ENCODE measurements at regions not wholly inside any gene's neighbourhood (a gene's known extent, or its start where the extent isn't known, plus 50 kb on each side); places are given as distances from the start of the nearest gene placed in this dataset.
A peak's percentile ranks its signal among the peaks of the same experiment; 100 is the strongest.

GRCh38 chr5:82349652-82350051 lies 71.5 kb upstream of the RPS23 start:
- DNase-seq: peak; percentile 41

- DNase-seq: peak; percentile 35
Measured at GRCh38 chr5:82348784-82349425, 70.8 kb upstream of the RPS23 start.

GRCh38 chr5:82347201-82347865 lies 69.2 kb upstream of the RPS23 start:
- peak; percentile 89 for DNase-seq

- no peak for DNase-seq
Measured at GRCh38 chr5:82346399-82347165, 68.4 kb upstream of the RPS23 start.

- no peak for DNase-seq
Measured at GRCh38 chr5:82345108-82345507, 67.0 kb upstream of the RPS23 start.

GRCh38 chr5:82341325-82341724 lies 63.2 kb upstream of the RPS23 start:
- DNase-seq: no peak

- no peak for DNase-seq
Measured at GRCh38 chr5:82340799-82341198, 62.6 kb upstream of the RPS23 start.

GRCh38 chr5:82339792-82340191 lies 61.6 kb upstream of the RPS23 start:
- peak; percentile 26 for DNase-seq

GRCh38 chr5:82338771-82339373 lies 60.7 kb upstream of the RPS23 start:
- no peak for DNase-seq

- no peak for DNase-seq
Measured at GRCh38 chr5:82336959-82337351, 58.8 kb upstream of the RPS23 start.

GRCh38 chr5:82336226-82336958 lies 58.2 kb upstream of the RPS23 start:
- DNase-seq: no peak

GRCh38 chr5:82335806-82336205 lies 57.7 kb upstream of the RPS23 start:
- peak; percentile 86 for DNase-seq

- DNase-seq: peak; percentile 97
Measured at GRCh38 chr5:82334856-82335255, 56.7 kb upstream of the RPS23 start.

- peak; percentile 69 for DNase-seq
Measured at GRCh38 chr5:82334085-82334692, 56.0 kb upstream of the RPS23 start.

- peak; percentile 75 for DNase-seq
Measured at GRCh38 chr5:82332886-82333615, 54.9 kb upstream of the RPS23 start.

GRCh38 chr5:82332064-82332855 lies 54.1 kb upstream of the RPS23 start:
- peak; percentile 49 for DNase-seq

- no peak for DNase-seq
Measured at GRCh38 chr5:82331557-82331956, 53.4 kb upstream of the RPS23 start.

GRCh38 chr5:82330530-82331270 lies 52.5 kb upstream of the RPS23 start:
- peak; percentile 36 for DNase-seq

GRCh38 chr5:82329393-82329792 lies 51.2 kb upstream of the RPS23 start:
- no peak for DNase-seq

All from fibroblast of skin of right biceps (primary cell).